T-cell (primary cell): ENCODE measurements at regions not wholly inside any gene's neighbourhood (a gene's known extent, or its start where the extent isn't known, plus 50 kb on each side); places are given as distances from the start of the nearest gene placed in this dataset.

Source experiments
- ATAC-seq, 4 experiments: fragments of 200-7000 bp in 3 of 4; fragments of 150-1000 bp in 1 of 4; cut with Tn5 transposase; replicated peaks in 1 of 4; 1 replicate in 3 of 4; 2 replicates in 1 of 4; pipeline ENCODE4 v1.10.0; 2021; ENCODE audit warnings: moderate library complexity in 3 of 4, mild to moderate bottlenecking in 2 of 4, moderate number of reproducible peaks in 1 of 4
- CTCF ChIA-PET, 2 donors: fragments of 300-600 bp; sonication (Branson Sonifier 250); formaldehyde crosslinking; loops; one replicate each; lab custom pipeline; 2022; ENCODE audit warnings: antibody characterized with exemption in 2 of 2; lab: Charles Lee
- POLR2A ChIA-PET, 2 donors: fragments of 300-600 bp; sonication (Branson Sonifier 250); formaldehyde crosslinking; loops; one replicate each; lab custom pipeline; 2022; ENCODE audit warnings: antibody characterized with exemption in 2 of 2; lab: Charles Lee
- DNase-seq, 35 experiments: peaks; one replicate each; pipeline versions ENCODE4 v3.0.0 to v3.0.0-alpha.2; 2013 to 2023
- H3K27ac ChIP-seq: one replicate; pipeline ENCODE4 v1.5.1; 2013; ENCODE audit warnings: low read length
- H3K27me3 ChIP-seq, 2 experiments: replicated peaks in 1 of 2; 1 replicate in 1 of 2; 2 replicates in 1 of 2; pipeline versions ENCODE4 v1.6.1 to v1.7.0; 2013; ENCODE audit warnings: low read length in 1 of 2, mixed read lengths in 1 of 2; ENCODE audit not compliant: control insufficient read depth in 2 of 2, insufficient read depth in 2 of 2; ENCODE audit errors: extremely low read depth in 1 of 2
- H3K36me3 ChIP-seq, 2 donors: 1 replicate in 1 of 2; 2 replicates in 1 of 2; pipeline versions ENCODE4 v1.6.1 to v1.7.0; 2013; ENCODE audit warnings: low read length in 1 of 2; ENCODE audit not compliant: control insufficient read depth in 2 of 2, insufficient read depth in 1 of 2; ENCODE audit errors: extremely low read depth in 1 of 2
- H3K4me1 ChIP-seq, 2 experiments: 1 replicate in 1 of 2; 2 replicates in 1 of 2; pipeline versions ENCODE4 v1.6.1 to v1.7.0; 2013; ENCODE audit warnings: low read length in 2 of 2, mixed read lengths in 1 of 2; ENCODE audit not compliant: insufficient read depth in 2 of 2, control insufficient read depth in 1 of 2; ENCODE audit errors: extremely low read depth in 1 of 2
- H3K4me3 ChIP-seq, 2 donors: 1 replicate in 1 of 2; 2 replicates in 1 of 2; pipeline versions ENCODE4 v1.5.1 to v1.7.0; 2013; ENCODE audit warnings: mild to moderate bottlenecking in 2 of 2, low read length in 1 of 2, moderate library complexity in 1 of 2; ENCODE audit not compliant: control insufficient read depth in 1 of 2; ENCODE audit errors: extremely low read depth in 1 of 2
- H3K9me3 ChIP-seq: 2 replicates; pipeline ENCODE4 v1.7.0; 2013
- H3K27ac Mint-ChIP-seq, 2 donors: one replicate each; pipeline ENCODE4 v1.8.0; 2020 to 2021; ENCODE audit warnings: mild to moderate bottlenecking in 2 of 2, mixed read lengths in 2 of 2
- H3K27me3 Mint-ChIP-seq, 2 donors: one replicate each; pipeline ENCODE4 v1.8.0; 2021 to 2022; ENCODE audit warnings: mixed read lengths in 2 of 2
- H3K36me3 Mint-ChIP-seq: one replicate; pipeline ENCODE4 v1.8.0; 2021; ENCODE audit warnings: mixed read lengths
- H3K4me1 Mint-ChIP-seq, 3 donors: one replicate each; pipeline ENCODE4 v1.8.0; 2020 to 2022; ENCODE audit warnings: mixed read lengths in 3 of 3, mild to moderate bottlenecking in 1 of 3
- H3K4me3 Mint-ChIP-seq, 3 donors: one replicate each; pipeline ENCODE4 v1.8.0; 2020 to 2022; ENCODE audit warnings: mild to moderate bottlenecking in 3 of 3, mixed read lengths in 3 of 3, moderate library complexity in 3 of 3
- H3K9me3 Mint-ChIP-seq, 3 donors: one replicate each; pipeline ENCODE4 v1.8.0; 2020 to 2022; ENCODE audit warnings: mixed read lengths in 3 of 3
- WGBS: methylation state at CpG from one replicate; pipeline ENCODE4 v1.1.5; 2013; ENCODE audit warnings: missing lambda C conversion rate; ENCODE audit not compliant: insufficient coverage; 5-methylcytosine and 5-hydroxymethylcytosine counted together

- no peaks in the 10 kb centered on the region for H3K9me3 Mint-ChIP-seq
- Histone ChIP-seq H3K4me1 (no peaks in the 10 kb centered on the region), H3K36me3 (no peaks in the 10 kb centered on the region), H3K9me3 (no peaks in the 10 kb centered on the region), H3K27ac (no peak overlapping the region), H3K27me3 (peaks cover 0 to 2% of the 10 kb centered on the region in 2 experiments), H3K4me3 (no peak overlapping the region)
- no peak overlapping the region for H3K27ac Mint-ChIP-seq
- H3K27me3 Mint-ChIP-seq, result peaks cover 0 to 9% of the 10 kb centered on the region in 2 donors
- H3K4me1 Mint-ChIP-seq, result no peaks in the 10 kb centered on the region
- ATAC-seq (no peak), DNase-seq (no peak)
- H3K36me3 Mint-ChIP-seq, result no peaks in the 10 kb centered on the region
- no peak overlapping the region for H3K4me3 Mint-ChIP-seq
- POLR2A ChIA-PET, result no interaction called here
- CTCF ChIA-PET, result interaction anchor here in 1 of 2 donors (0.6 kb wide), 1 partner anchor 161 kb away, joined by 4 read pairs; no protein-coding TSS in a partner anchor
- 40% methylated on average over 1 of the region's 2 CpGs for WGBS
Measured at GRCh38 chr10:29056729-29057128, 232.1 kb upstream of the LYZL1 start.

GRCh38 chr10:29057822-29058331 lies 231.0 kb upstream of the LYZL1 start:
- no peaks in the 10 kb centered on the region for H3K9me3 Mint-ChIP-seq
- Histone ChIP-seq H3K9me3 (no peaks in the 10 kb centered on the region), H3K4me3 (no peak overlapping the region), H3K27me3 (peaks cover 0 to 2% of the 10 kb centered on the region in 2 experiments), H3K27ac (no peak overlapping the region), H3K4me1 (no peaks in the 10 kb centered on the region), H3K36me3 (no peaks in the 10 kb centered on the region)
- no peak overlapping the region for H3K27ac Mint-ChIP-seq
- CTCF ChIA-PET, result no interaction called here
- ATAC-seq (no peak), DNase-seq (no peak)
- no peaks in the 10 kb centered on the region for H3K4me1 Mint-ChIP-seq
- no peaks in the 10 kb centered on the region for H3K36me3 Mint-ChIP-seq
- no CpG with 5 or more reads among the region's 4 CpGs for WGBS
- H3K27me3 Mint-ChIP-seq, result peaks cover 0 to 9% of the 10 kb centered on the region in 2 donors
- H3K4me3 Mint-ChIP-seq, result no peak overlapping the region
- POLR2A ChIA-PET, result no interaction called here

DNA sequence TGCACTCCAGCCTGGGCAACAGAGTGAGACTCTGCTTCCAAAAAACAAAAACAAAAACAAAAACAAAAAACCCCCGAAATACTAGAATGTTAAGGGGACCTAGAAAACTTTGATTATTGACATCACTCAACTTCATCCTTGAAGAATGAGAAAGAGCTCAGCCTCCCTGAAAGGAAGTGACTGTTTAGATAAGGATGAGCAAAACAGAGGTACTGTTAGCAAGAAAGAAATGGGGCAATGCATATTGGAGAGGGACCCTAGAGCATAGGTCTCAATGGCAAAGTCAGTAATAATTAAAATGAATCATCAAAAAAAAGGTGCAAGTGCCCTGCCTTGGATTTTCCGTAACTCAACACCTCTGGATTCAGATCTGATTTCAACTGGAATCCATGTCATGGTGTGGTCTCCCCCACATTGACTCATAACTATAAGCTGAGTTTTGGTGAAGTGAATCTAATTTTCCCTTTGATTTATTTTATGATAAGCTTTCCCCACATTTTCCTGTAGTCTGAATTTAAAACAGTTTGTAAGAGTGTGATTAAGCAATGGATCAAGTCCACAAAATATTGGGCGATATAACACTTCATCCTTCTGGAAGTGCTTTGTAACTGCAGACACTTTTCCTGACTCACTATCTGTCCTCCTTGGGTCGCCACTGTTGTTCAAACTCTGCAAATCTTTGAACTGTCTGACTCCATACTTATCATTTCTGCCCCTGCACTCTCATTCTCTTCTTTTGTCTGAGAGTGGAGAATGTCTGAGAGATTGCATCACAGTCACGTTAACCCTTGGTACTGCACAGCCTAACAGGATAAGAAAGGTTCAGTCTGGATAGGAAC lies 224.8 kb upstream of the LYZL1 start:
- no peaks in the 10 kb centered on the region for H3K36me3 ChIP-seq
- H3K9me3 ChIP-seq, result no peaks in the 10 kb centered on the region
- H3K27ac ChIP-seq, result no peak overlapping the region
- no peaks in the 10 kb centered on the region for H3K4me1 ChIP-seq
- H3K4me3 Mint-ChIP-seq, result no peak overlapping the region
- DNase-seq (no peak), ATAC-seq (no peak)
- POLR2A ChIA-PET, result no interaction called here
- H3K27me3 ChIP-seq, result peaks cover 0 to 5% of the 10 kb centered on the region in 2 experiments
- no peak overlapping the region for H3K27ac Mint-ChIP-seq
- no peak overlapping the region for H3K4me3 ChIP-seq
- H3K9me3 Mint-ChIP-seq, result no peaks in the 10 kb centered on the region
- no peaks in the 10 kb centered on the region for H3K36me3 Mint-ChIP-seq
- H3K4me1 Mint-ChIP-seq, result no peaks in the 10 kb centered on the region
- CTCF ChIA-PET, result no interaction called here
- peaks cover 0 to 4% of the 10 kb centered on the region in 2 donors for H3K27me3 Mint-ChIP-seq
- WGBS, result 100% methylated on average over 1 of the region's 5 CpGs

DNA sequence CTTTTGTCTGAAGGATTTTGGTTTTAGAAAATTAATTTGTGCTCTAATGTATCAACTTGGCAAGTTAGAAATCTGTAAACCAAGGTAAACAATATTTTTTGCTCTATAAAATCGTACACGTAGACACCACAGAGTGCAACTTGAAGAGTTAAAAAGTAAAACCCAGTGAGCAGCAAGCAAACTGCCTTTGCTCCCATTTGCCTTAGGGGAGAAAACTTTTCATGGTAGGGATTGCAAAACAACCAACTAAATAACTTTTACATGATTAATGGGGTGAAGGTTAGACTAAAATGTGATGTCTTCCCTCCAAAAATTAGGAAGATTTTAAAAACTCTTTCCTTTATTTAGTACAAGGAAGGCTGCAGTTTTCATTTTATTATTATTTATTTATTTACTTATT lies 224.2 kb upstream of the LYZL1 start:
- Mint-ChIP-seq H3K4me1 (no peaks in the 10 kb centered on the region), H3K27ac (no peak overlapping the region), H3K27me3 (peaks cover 0 to 4% of the 10 kb centered on the region in 2 donors), H3K4me3 (no peak overlapping the region), H3K9me3 (no peaks in the 10 kb centered on the region), H3K36me3 (no peaks in the 10 kb centered on the region)
- no CpG with 5 or more reads among the region's 2 CpGs for WGBS
- DNase-seq (no peak), ATAC-seq (no peak)
- Histone ChIP-seq H3K4me1 (no peaks in the 10 kb centered on the region), H3K4me3 (no peak overlapping the region), H3K9me3 (no peaks in the 10 kb centered on the region), H3K27ac (no peak overlapping the region), H3K27me3 (peaks cover 0 to 5% of the 10 kb centered on the region in 2 experiments), H3K36me3 (no peaks in the 10 kb centered on the region)
- POLR2A ChIA-PET, result no interaction called here
- CTCF ChIA-PET, result no interaction called here

DNA sequence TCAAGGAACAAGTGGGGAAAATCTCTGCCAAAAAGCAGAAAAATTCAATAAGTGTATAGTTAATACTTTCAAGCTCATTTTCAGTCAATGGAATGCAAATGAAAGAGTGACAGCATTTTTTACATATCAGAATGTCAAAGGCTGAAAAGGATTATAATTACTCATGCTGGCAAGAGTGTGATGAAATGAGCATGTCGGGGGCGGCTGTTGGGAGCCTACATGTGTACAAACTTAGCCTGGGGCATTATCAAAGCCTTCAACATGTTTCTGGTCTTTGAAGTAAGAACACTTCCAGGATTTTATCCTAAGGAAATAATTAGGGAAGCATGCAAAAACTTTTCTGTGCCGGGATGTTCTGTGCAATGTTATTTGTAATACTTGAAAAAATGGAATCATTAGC lies 221.7 kb upstream of the LYZL1 start:
- H3K27ac Mint-ChIP-seq, result no peak overlapping the region
- no CpG with 5 or more reads among the region's 3 CpGs for WGBS
- H3K4me3 Mint-ChIP-seq, result no peak overlapping the region
- peaks cover 4% of the 10 kb centered on the region in 2 donors for H3K27me3 Mint-ChIP-seq
- Histone ChIP-seq H3K36me3 (no peaks in the 10 kb centered on the region), H3K9me3 (no peaks in the 10 kb centered on the region), H3K4me3 (no peak overlapping the region), H3K4me1 (no peaks in the 10 kb centered on the region), H3K27me3 (peaks cover 0 to 5% of the 10 kb centered on the region in 2 experiments), H3K27ac (no peak overlapping the region)
- ATAC-seq, result no peak
- ChIA-PET CTCF (no interaction called here), POLR2A (interaction anchor here in 1 of 2 donors (0.5 kb wide), 1 partner anchor 169 kb away, joined by 3 read pairs; no protein-coding TSS in a partner anchor)
- H3K9me3 Mint-ChIP-seq, result no peaks in the 10 kb centered on the region
- no peak for DNase-seq
- H3K4me1 Mint-ChIP-seq, result no peaks in the 10 kb centered on the region
- H3K36me3 Mint-ChIP-seq, result no peaks in the 10 kb centered on the region

DNA sequence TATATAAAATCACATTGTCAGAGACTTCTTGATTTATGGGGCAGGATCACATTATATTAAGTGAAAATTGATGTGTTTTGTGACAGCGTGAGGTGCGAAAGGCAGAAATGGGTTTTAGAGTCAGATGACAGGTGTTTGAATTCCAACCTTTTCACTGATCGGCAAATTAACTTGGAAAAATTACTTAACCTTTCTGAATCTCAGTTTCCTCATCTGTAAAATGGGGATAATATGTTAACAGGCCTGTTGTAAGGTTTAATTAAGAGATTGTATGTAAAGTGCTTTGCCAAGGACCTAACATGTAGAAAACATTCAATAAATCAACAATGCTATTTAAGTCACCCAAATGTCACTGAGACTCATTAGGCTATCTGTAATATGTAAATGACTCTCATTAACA lies 221.2 kb upstream of the LYZL1 start:
- ATAC-seq, result no peak
- no peaks in the 10 kb centered on the region for H3K9me3 Mint-ChIP-seq

More for the DNA sequence above, 221.2 kb upstream of the LYZL1 start:
- Histone ChIP-seq H3K4me3 (no peak overlapping the region), H3K9me3 (no peaks in the 10 kb centered on the region), H3K36me3 (no peaks in the 10 kb centered on the region), H3K27ac (no peak overlapping the region), H3K27me3 (peaks cover 0 to 5% of the 10 kb centered on the region in 2 experiments), H3K4me1 (no peaks in the 10 kb centered on the region)
- Mint-ChIP-seq H3K4me3 (no peak overlapping the region), H3K4me1 (no peaks in the 10 kb centered on the region), H3K27me3 (peaks cover 4% of the 10 kb centered on the region in 2 donors), H3K27ac (no peak overlapping the region), H3K36me3 (no peaks in the 10 kb centered on the region)
- WGBS, result no CpG with 5 or more reads among the region's 3 CpGs
- POLR2A ChIA-PET, result no interaction called here
- CTCF ChIA-PET, result no interaction called here
- no peak for DNase-seq
